22Rv1 (cell line): ENCODE measurements at regions not wholly inside any gene's neighbourhood (a gene's known extent, or its start where the extent isn't known, plus 50 kb on each side); places are given as distances from the start of the nearest gene placed in this dataset.

Experiments used
- CTCF ChIP-seq: fragments of 450-650 bp; IDR thresholded peaks from 2 replicates; pipeline ENCODE4 v1.5.1; 2017; ENCODE audit warnings: mild to moderate bottlenecking
- ZFX ChIP-seq: fragments of 450-650 bp; IDR thresholded peaks from 2 replicates; pipeline ENCODE4 v1.6.1; 2017; ENCODE audit warnings: antibody characterized with exemption, borderline replicate concordance

- TF ChIP-seq CTCF (no peak), ZFX (no peak)
Observed at GRCh38 chr2:7919510-7919909, 762.3 kb upstream of the ID2 start.
